GM12891 (cell line): ENCODE measurements at regions not wholly inside any gene's neighbourhood (a gene's known extent, or its start where the extent isn't known, plus 50 kb on each side); places are given as distances from the start of the nearest gene placed in this dataset.

Experiments
- POLR2AphosphoS5 ChIP-seq: IDR thresholded peaks from 2 replicates; pipeline ENCODE4 v1.6.1; 2011; ENCODE audit warnings: low read depth, low read length, control low read depth
- TAF1 ChIP-seq: IDR thresholded peaks from 2 replicates; pipeline ENCODE4 v1.6.1; 2011; ENCODE audit warnings: low read depth, low read length, control low read depth

GRCh38 chr22:27682437-27682836, 119.1 kb downstream of the MN1 start:
- TF ChIP-seq POLR2AphosphoS5 = no peak
- no peak for TF ChIP-seq TAF1
